SK-N-SH (cell line): ENCODE measurements at regions not wholly inside any gene's neighbourhood (a gene's known extent, or its start where the extent isn't known, plus 50 kb on each side); places are given as distances from the start of the nearest gene placed in this dataset.

Experiments used
- CTCF ChIP-seq: fragments of 200-600 bp; sonication (generic); IDR thresholded peaks from 2 replicates; pipeline ENCODE4 v1.6.1; 2017; ENCODE audit warnings: antibody characterized with exemption, mild to moderate bottlenecking, moderate library complexity
- ELF1 ChIP-seq: IDR thresholded peaks from 2 replicates; pipeline ENCODE4 v1.4.0; 2012
- EP300 ChIP-seq, 2 experiments: IDR thresholded peaks; 2 replicates each; pipeline versions ENCODE4 v1.4.0 to v1.6.1; 2012; ENCODE audit warnings: borderline replicate concordance in 1 of 2, low read depth in 1 of 2, low read length in 1 of 2
- MAX ChIP-seq: IDR thresholded peaks from 2 replicates; pipeline ENCODE4 v1.4.0; 2012; ENCODE audit warnings: low read depth
- POLR2AphosphoS5 ChIP-seq: IDR thresholded peaks from 2 replicates; pipeline ENCODE4 v1.6.1; 2012; ENCODE audit warnings: low read depth, low read length
- RAD21 ChIP-seq: IDR thresholded peaks from 2 replicates; pipeline ENCODE4 v1.6.1; 2012; ENCODE audit warnings: mild to moderate bottlenecking, low read length
- RCOR1 ChIP-seq: fragments of 150-350 bp; IDR thresholded peaks from 2 replicates; pipeline ENCODE4 v1.6.1; 2017; ENCODE audit warnings: antibody characterized with exemption, low read length
- REST ChIP-seq: IDR thresholded peaks from 2 replicates; pipeline ENCODE4 v1.6.1; 2012; ENCODE audit warnings: mild to moderate bottlenecking, low read depth, low read length, moderate library complexity
- USF2 ChIP-seq: fragments of 150-350 bp; IDR thresholded peaks from 2 replicates; pipeline ENCODE4 v1.6.1; 2017; ENCODE audit warnings: antibody characterized with exemption, low read length, low read depth, borderline replicate concordance

GRCh38 chr14:86388216-86388615 is 858.3 kb downstream of the FLRT2 start:
- TF ChIP-seq CTCF = no peak
- no peak for TF ChIP-seq RAD21
- no peak for TF ChIP-seq POLR2AphosphoS5
- no peak for TF ChIP-seq EP300 (IDR thresholded peaks at IDR 0.05; ENCODE audit: borderline replicate concordance in 1 of 2, low read depth in 1 of 2, low read length in 1 of 2)
- no peak for TF ChIP-seq RCOR1
- no peak for TF ChIP-seq ELF1
- no peak for TF ChIP-seq REST
- TF ChIP-seq MAX = no peak
- TF ChIP-seq USF2 = no peak
